ENCODE measurements at regions not wholly inside any gene's neighbourhood (a gene's known extent, or its start where the extent isn't known, plus 50 kb on each side); places are given as distances from the start of the nearest gene placed in this dataset.

DNA sequence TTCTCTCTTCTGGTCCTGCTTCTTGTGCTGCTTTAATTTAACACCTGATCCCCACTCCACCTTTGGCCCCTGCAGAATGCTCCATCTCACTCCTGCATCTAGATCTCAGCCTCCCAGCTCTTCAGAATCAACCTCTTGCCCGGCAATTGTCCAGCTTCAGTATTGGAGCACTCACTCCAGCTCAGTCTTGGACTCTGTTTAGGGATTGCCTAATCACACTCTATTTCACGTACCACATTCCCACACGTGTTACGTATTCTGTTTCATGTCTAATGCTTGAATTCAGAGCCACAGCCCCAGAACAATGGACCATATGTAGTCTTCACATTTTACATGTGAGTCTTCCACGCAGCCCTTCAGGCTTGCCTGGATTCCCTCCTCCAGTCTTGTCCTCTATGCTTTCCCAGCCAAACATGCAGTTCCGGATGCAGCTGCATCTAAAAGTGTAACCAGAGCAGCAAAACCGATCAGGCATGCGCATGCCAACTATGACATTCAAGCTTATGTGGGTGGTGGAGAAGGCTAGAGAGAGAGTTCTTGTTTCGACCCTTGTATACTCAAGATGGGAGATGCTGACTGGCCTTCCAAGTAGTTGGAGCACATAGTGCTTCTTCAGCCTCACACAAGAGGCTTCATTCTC is 105.2 kb upstream of the FAM9A start:
- TF ChIP-seq, protein P1, sequence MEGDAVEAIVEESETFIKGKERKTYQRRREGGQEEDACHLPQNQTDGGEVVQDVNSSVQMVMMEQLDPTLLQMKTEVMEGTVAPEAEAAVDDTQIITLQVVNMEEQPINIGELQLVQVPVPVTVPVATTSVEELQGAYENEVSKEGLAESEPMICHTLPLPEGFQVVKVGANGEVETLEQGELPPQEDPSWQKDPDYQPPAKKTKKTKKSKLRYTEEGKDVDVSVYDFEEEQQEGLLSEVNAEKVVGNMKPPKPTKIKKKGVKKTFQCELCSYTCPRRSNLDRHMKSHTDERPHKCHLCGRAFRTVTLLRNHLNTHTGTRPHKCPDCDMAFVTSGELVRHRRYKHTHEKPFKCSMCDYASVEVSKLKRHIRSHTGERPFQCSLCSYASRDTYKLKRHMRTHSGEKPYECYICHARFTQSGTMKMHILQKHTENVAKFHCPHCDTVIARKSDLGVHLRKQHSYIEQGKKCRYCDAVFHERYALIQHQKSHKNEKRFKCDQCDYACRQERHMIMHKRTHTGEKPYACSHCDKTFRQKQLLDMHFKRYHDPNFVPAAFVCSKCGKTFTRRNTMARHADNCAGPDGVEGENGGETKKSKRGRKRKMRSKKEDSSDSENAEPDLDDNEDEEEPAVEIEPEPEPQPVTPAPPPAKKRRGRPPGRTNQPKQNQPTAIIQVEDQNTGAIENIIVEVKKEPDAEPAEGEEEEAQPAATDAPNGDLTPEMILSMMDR (conservative IDR thresholded peaks at IDR 0.05; ENCODE audit: low read length): no peak
- no peak for TF ChIP-seq EZH2phosphoT487 (IDR thresholded peaks at IDR 0.05; ENCODE audit: borderline replicate concordance, low read depth, low read length)
